GM19455 (cell line): ENCODE measurements at regions not wholly inside any gene's neighbourhood (a gene's known extent, or its start where the extent isn't known, plus 50 kb on each side); places are given as distances from the start of the nearest gene placed in this dataset.
"Not testable (repeated sequence)": the region's sequence is repeated elsewhere in the genome, so short reads cannot be mapped to it uniquely, and the experiment has no call there.

Experiments used
- ATAC-seq: cut with Tn5 transposase; IDR thresholded peaks from one replicate; pipeline ENCODE4 v1.9.1; 2021; ENCODE audit not compliant: unreplicated experiment

GRCh38 chr17:70976447-70976846 lies 807.1 kb downstream of the KCNJ2 start:
- ATAC-seq, result no peak

DNA sequence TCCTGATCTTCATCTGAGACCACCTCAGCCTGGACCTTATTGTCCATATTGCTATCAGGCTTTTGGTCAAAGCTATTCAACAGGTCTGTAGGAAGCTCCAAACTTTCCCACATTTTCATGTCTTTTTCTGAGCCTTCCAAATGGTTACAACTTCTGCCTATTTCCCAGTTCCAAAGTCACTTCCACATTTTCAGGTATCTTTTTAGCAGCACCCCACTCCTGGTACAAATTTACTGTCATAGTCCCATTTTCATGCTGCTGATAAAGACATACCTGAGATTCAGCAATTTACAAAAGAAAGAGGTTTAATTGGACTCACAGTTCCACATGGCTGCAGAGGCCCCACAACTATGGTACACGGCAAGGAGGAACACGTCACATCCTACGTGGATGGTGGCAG lies 815.5 kb downstream of the KCNJ2 start:
- no peak for ATAC-seq

- ATAC-seq, result no peak
Measured at GRCh38 chr17:70987867-70988340, 818.6 kb downstream of the KCNJ2 start.

GRCh38 chr17:70988622-70989021 lies 819.3 kb downstream of the KCNJ2 start:
- ATAC-seq, result no peak

- ATAC-seq, result no peak
Measured at GRCh38 chr17:70989280-70989679, 819.9 kb downstream of the KCNJ2 start.

- ATAC-seq, result no peak
Measured at GRCh38 chr17:70994194-70994593, 824.9 kb downstream of the KCNJ2 start.

DNA sequence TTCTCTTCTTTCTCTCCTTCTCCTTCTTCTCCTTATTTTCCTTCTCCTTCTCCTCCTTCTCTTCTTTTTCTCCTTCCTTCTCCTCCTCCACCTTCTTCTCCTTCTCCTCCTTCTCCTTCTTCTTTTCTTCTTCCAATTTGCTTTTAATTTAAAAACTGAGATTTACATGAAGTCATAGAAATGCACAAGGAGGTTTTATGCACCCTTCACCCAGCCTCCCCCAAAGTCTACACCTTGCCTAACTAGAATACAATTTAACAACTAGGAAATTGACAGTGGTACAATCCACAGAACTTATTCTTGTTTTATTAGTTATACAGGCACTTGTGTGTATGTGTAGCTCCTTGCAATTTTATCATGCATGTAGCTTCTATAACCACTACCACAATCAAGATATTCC lies 826.7 kb downstream of the KCNJ2 start:
- no peak for ATAC-seq

DNA sequence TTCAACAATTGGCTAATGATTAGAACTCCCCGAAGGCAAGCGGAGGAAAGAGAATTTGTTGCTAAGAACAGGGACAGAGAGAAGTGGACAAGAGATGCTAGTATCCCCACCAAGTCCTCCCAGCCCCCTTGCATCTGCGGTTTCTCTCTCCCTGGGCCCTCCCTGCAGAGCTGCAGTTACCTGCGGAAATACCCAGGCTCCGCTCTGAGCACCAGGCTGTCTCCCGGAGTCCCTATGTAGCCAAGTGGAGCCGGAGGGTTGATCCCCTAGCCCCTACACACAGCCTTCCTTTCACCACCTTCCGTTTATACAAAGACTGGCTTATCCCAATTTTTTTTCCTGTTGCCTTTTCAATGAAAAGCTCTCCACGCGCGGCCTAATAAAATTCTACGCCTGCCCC lies 834.4 kb downstream of the KCNJ2 start:
- no peak for ATAC-seq

DNA sequence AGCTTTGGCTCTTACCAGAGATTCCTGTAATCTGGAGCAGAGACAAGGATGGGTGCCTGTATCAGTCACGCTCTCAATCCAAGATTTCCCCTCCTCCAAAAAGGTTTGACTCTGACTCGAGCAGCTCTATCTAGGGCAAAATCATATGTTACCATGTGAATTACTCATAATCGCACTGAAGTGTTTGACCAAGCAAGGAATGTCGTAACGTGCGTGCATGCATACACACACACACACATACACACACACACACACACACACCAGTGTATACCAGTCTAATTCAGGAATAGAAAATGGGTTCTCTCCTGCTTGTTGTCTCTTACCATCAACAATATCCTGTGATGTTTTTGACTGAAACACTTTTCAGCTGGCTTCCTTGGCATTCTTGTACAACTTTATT lies 835.1 kb downstream of the KCNJ2 start:
- ATAC-seq, result no peak

- ATAC-seq, result no peak
Measured at GRCh38 chr17:71011391-71011790, 842.1 kb downstream of the KCNJ2 start.

GRCh38 chr17:71019699-71020098 lies 850.4 kb downstream of the KCNJ2 start:
- ATAC-seq, result no peak

- no peak for ATAC-seq
Measured at GRCh38 chr17:71022758-71023157, 853.4 kb downstream of the KCNJ2 start.

DNA sequence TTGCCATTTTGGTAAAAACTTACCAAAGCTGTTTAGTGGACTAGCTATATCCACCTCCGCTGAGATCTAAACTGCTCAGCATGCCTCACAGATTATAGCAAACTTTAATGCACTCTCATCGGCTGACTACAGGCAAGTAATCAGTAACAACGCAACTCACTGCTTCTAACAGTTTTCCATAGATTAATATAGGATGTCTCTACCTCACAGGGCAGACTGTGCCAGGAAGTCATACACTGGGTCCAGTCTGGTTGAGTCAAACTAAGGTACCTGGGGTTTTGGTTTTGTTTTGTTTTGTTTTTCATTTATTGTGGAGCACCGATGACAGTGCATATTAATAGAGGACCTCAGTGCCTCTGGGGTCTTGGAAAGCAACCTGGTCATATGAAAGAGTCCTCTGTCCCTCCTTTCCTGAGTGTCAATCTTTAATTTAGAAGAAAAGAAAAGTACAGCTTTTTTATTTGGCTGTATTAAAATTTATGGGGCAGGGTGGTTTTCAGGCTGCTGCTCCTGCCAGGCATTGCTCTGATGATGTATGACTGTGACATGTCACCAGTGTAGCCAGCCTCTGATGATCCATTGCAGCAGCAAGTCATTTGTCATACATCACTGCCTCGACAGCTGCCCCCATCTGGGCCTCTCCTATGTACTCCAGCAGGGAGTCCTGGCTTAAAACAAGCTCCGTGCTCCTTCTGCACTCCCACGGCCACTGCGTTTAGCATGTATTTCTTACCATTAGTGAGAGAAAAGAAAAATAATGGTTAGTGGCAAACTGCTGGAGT lies 854.1 kb downstream of the KCNJ2 start:
- ATAC-seq, result no peak

DNA sequence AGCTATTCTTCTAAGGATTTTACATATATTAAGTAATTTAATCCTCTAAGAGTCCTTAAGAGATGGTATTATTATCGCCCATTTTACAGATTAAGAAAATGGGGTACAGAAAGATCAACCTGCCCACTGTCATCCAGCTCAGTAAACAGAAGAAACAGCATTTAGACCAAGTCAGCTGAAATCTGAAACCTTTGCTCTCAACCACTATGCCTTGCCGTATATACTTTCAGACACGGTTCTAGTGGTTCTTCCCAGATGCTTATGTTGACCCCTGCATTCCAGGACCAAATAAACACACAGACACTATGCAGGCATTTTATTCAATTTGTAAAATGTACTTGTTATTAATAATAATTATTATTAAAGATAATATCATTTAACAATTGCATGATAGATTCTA lies 854.8 kb downstream of the KCNJ2 start:
- ATAC-seq, result no peak

DNA sequence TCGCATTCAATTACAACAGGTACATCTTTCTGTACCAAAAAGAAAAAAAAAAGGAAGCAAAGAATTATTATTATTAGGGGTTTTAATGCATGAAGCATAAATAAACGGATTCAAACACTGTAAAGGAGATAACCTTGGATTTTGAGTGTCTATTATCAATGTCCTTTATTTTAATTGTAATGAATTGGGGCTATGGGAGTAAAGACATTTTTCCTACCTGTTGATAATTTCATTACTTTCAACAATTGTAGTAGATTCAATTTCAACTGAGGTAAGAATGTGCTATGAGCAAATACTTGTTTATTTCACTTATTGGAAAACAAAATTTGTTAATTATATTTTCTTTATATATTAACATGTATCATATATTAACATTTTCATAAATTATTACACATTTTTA lies 855.6 kb downstream of the KCNJ2 start:
- ATAC-seq, result no peak

DNA sequence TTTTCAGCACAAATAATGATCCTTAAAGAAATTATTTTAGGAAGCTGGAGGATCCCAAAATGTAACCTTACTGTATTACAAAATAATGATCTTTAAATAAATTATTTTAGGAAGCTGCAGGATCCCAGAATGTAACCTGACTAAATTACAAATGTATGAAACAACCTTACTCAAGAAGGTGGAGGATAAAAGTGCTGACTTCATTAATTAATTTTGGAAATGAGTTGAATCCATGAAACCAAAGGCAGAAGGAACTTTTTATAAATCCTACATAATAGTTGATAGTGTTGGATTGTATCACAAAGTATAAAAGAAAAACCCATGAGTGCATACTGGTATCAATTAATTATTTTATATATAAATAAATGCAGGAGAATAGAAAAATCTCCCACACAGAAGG lies 859.9 kb downstream of the KCNJ2 start:
- no peak for ATAC-seq

- not testable (repeated sequence) for ATAC-seq
Measured at GRCh38 chr17:71031286-71031685, 862.0 kb downstream of the KCNJ2 start.

DNA sequence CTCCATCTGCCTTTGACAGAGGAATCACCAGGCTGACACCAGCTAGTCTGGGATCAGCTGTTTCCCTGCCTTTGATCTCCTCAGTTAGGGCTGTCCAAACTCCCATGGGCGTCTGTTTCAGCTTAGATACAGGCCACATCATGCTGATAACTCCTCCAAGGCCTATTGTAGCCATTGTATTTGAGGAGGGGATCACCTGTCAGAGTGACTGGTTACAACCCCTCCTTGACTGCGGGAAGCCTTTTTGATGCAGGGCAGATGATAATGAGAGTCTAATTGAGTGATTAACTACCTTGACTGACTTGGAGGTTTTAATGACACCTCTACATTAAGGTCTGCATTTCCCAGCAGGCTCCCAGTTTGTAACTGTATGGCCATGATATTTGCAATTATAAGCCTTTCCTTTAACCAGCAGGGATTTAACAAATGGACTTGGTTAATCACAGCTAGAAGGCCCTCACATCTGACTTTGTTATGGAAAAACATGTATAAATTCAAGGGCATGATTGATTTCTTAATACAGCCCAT lies 863.5 kb downstream of the KCNJ2 start:
- ATAC-seq, result no peak

- ATAC-seq, result no peak
Measured at GRCh38 chr17:71033336-71033735, 864.0 kb downstream of the KCNJ2 start.

DNA sequence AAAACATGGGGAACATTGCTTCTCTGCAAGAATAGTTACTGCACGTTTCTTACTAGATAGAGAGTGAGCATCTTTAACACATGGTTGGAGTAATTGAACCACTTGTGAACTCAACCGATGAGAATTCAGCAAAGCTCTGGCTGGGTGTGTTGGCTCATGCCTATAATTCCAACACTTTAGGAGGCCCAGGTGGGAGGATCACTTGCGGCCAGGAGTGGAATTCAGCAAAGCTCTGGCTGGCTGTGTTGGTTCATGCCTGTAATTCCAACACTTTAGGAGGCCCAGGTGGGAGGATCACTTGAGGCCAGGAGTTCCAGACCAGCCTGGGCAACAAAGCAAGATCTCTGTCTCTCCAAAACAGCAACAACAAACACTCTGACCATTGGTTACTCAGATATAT lies 865.9 kb downstream of the KCNJ2 start:
- ATAC-seq, result no peak

- no peak for ATAC-seq
Measured at GRCh38 chr17:71037386-71037785, 868.1 kb downstream of the KCNJ2 start.

DNA sequence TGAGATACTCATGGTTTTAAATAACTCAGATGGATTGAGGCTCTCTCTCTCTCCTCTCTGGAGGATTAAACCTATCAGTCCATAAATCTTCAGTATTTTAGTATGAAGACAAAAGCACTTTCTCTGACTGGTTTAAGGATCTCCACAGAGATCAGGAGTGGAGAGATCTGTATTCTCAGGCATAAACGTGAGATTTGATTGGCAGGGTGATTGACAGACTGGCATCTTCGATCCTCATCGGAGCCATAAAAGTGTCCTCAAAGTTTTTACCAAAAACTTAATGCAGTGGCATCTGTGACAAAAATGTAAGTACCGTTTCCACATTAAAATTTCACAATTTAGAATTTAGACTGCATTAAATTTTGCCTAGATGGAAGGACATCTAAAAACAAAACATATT lies 870.1 kb downstream of the KCNJ2 start:
- no peak for ATAC-seq

GRCh38 chr17:71052971-71053370 lies 883.6 kb downstream of the KCNJ2 start:
- ATAC-seq, result no peak
